ENCODE measurements at regions not wholly inside any gene's neighbourhood (a gene's known extent, or its start where the extent isn't known, plus 50 kb on each side); places are given as distances from the start of the nearest gene placed in this dataset.

- TF ChIP-seq CTCF (IDR thresholded peaks at IDR 0.05; ENCODE audit: low read depth, low read length) (no peak), EZH2phosphoT487 (IDR thresholded peaks at IDR 0.05; ENCODE audit: low read depth) (no peak)
Measured at GRCh38 chr12:75565795-75566194, 54.4 kb upstream of the KRR1 start.
